ENCODE measurements at regions not wholly inside any gene's neighbourhood (a gene's known extent, or its start where the extent isn't known, plus 50 kb on each side); places are given as distances from the start of the nearest gene placed in this dataset.

- no peak for TF ChIP-seq EZH2 (IDR thresholded peaks at IDR 0.05)
- TF ChIP-seq CTCF (IDR thresholded peaks at IDR 0.05 in 2 of 3, conservative IDR thresholded peaks at IDR 0.05 in 1 of 3; ENCODE audit: borderline replicate concordance in 1 of 3, insufficient read depth in 1 of 3, low read depth in 2 of 3, low read length in 2 of 3): no peak
- TF ChIP-seq, protein P1, sequence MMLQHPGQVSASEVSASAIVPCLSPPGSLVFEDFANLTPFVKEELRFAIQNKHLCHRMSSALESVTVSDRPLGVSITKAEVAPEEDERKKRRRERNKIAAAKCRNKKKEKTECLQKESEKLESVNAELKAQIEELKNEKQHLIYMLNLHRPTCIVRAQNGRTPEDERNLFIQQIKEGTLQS (IDR thresholded peaks at IDR 0.05): no peak
- TF ChIP-seq POLR2AphosphoS5 (IDR thresholded peaks at IDR 0.05; ENCODE audit: low read depth, low read length): no peak
- TF ChIP-seq POLR2A (IDR thresholded peaks at IDR 0.05; ENCODE audit: borderline replicate concordance, extremely low read depth, insufficient read depth, insufficient read length): no peak
These were observed 485.1 kb downstream of the SEMA3D start for GRCh38 chr7:84701524-84702306.

All from HCT116 (cell line).